ENCODE measurements at regions not wholly inside any gene's neighbourhood (a gene's known extent, or its start where the extent isn't known, plus 50 kb on each side); places are given as distances from the start of the nearest gene placed in this dataset.

DNA sequence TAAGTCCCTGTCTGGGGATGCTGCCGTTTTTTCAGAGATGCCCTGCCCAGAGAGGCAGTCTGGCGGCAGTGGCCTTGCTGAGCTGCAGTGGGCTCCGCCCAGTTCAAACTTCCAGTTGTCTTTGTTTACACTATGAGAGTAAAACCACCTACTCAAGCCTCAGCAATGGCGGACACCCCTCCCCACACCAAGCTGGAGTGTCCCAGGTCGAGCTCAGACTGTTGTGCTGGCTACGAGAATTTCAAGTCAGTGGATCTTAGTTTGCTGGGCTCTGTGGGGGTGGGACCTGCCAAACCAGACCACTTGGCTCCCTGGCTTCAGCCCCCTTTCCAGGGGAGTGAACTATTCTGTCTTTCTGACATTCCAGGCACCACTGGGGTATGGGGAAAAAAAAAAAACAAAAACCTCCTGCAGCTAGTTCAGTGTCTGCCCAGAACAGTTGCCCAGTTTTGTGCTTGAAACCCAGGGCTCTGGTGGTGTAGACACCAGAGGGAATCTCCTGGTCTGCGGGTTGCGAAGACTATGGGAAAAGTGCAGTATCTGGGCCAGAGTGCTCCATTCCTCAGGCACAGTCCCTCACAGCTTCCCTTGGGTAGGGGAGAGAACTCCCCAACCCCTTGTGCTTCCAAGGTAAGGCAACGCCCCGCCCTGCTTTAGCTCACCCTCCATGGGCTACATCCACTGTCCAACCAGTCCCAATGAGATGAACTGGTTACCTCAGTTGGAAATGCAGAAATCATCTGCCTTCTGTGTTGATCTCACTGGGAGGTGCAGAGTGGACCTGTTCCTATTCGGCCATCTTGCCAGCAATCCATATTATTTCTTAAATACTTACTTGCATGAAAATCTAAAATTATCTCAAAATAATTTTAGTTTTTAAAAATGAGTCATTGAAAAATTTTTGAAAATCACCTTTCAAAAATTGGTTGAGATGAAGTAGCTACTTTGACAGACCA is 338.0 kb downstream of the OSR1 start:
- TF ChIP-seq ZNF837 (tag by site-specific recombination; IDR thresholded peaks at IDR 0.05) (no peak), ZEB2 (tag by site-specific recombination; IDR thresholded peaks at IDR 0.05) (no peak), TRIM28 (IDR thresholded peaks at IDR 0.05; ENCODE audit: borderline replicate concordance, low read length) (no peak), ZNF391 (tag by site-specific recombination; IDR thresholded peaks at IDR 0.05; ENCODE audit: borderline replicate concordance, low read depth) (no peak), ZNF311 (tag by site-specific recombination; IDR thresholded peaks at IDR 0.05; ENCODE audit: borderline replicate concordance) (no peak), ZNF707 (tag by site-specific recombination; IDR thresholded peaks at IDR 0.05) (no peak), ZNF121 (tag by site-specific recombination; IDR thresholded peaks at IDR 0.05) (no peak), HOXC10 (CRISPR knock-in tag; IDR thresholded peaks at IDR 0.05) (no peak)
- TF ChIP-seq, protein P1, sequence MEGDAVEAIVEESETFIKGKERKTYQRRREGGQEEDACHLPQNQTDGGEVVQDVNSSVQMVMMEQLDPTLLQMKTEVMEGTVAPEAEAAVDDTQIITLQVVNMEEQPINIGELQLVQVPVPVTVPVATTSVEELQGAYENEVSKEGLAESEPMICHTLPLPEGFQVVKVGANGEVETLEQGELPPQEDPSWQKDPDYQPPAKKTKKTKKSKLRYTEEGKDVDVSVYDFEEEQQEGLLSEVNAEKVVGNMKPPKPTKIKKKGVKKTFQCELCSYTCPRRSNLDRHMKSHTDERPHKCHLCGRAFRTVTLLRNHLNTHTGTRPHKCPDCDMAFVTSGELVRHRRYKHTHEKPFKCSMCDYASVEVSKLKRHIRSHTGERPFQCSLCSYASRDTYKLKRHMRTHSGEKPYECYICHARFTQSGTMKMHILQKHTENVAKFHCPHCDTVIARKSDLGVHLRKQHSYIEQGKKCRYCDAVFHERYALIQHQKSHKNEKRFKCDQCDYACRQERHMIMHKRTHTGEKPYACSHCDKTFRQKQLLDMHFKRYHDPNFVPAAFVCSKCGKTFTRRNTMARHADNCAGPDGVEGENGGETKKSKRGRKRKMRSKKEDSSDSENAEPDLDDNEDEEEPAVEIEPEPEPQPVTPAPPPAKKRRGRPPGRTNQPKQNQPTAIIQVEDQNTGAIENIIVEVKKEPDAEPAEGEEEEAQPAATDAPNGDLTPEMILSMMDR (tag by site-specific recombination; IDR thresholded peaks at IDR 0.05) = no peak
- TF ChIP-seq, protein P2, sequence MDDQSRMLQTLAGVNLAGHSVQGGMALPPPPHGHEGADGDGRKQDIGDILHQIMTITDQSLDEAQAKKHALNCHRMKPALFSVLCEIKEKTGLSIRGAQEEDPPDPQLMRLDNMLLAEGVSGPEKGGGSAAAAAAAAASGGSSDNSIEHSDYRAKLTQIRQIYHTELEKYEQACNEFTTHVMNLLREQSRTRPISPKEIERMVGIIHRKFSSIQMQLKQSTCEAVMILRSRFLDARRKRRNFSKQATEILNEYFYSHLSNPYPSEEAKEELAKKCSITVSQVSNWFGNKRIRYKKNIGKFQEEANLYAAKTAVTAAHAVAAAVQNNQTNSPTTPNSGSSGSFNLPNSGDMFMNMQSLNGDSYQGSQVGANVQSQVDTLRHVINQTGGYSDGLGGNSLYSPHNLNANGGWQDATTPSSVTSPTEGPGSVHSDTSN (CRISPR knock-in tag; IDR thresholded peaks at IDR 0.05) = no peak
- TF ChIP-seq, protein P3, sequence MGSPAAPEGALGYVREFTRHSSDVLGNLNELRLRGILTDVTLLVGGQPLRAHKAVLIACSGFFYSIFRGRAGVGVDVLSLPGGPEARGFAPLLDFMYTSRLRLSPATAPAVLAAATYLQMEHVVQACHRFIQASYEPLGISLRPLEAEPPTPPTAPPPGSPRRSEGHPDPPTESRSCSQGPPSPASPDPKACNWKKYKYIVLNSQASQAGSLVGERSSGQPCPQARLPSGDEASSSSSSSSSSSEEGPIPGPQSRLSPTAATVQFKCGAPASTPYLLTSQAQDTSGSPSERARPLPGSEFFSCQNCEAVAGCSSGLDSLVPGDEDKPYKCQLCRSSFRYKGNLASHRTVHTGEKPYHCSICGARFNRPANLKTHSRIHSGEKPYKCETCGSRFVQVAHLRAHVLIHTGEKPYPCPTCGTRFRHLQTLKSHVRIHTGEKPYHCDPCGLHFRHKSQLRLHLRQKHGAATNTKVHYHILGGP (tag by site-specific recombination; IDR thresholded peaks at IDR 0.05) = no peak

Data from HEK293 (cell line).